Activated T-helper 17 cell treated with anti-CD3 and anti-CD28 coated beads, Interleukin-2, amount 50 U/mL, for 72 hours (primary cell): ENCODE measurements at regions not wholly inside any gene's neighbourhood (a gene's known extent, or its start where the extent isn't known, plus 50 kb on each side); places are given as distances from the start of the nearest gene placed in this dataset.
A peak's percentile ranks its signal among the peaks of the same experiment; 100 is the strongest.

Source experiments
- ATAC-seq: fragments of 150-1000 bp; cut with Tn5 transposase; replicated peaks from 2 replicates; pipeline ENCODE4 v1.10.0; 2021; ENCODE audit warnings: mild to moderate bottlenecking, moderate library complexity
- H3K27ac Mint-ChIP-seq: one replicate; pipeline ENCODE4 v1.8.0; 2022; ENCODE audit warnings: mixed read lengths
- H3K27me3 Mint-ChIP-seq: one replicate; pipeline ENCODE4 v1.8.0; 2022; ENCODE audit warnings: mixed read lengths
- H3K36me3 Mint-ChIP-seq: one replicate; pipeline ENCODE4 v1.8.0; 2022; ENCODE audit warnings: low read depth, mild to moderate bottlenecking, mixed read lengths
- H3K4me1 Mint-ChIP-seq: one replicate; pipeline ENCODE4 v1.8.0; 2022; ENCODE audit warnings: mixed read lengths
- H3K4me3 Mint-ChIP-seq: one replicate; pipeline ENCODE4 v1.8.0; 2022; ENCODE audit warnings: mild to moderate bottlenecking, mixed read lengths
- H3K9me3 Mint-ChIP-seq: one replicate; pipeline ENCODE4 v1.8.0; 2022; ENCODE audit warnings: mixed read lengths

DNA sequence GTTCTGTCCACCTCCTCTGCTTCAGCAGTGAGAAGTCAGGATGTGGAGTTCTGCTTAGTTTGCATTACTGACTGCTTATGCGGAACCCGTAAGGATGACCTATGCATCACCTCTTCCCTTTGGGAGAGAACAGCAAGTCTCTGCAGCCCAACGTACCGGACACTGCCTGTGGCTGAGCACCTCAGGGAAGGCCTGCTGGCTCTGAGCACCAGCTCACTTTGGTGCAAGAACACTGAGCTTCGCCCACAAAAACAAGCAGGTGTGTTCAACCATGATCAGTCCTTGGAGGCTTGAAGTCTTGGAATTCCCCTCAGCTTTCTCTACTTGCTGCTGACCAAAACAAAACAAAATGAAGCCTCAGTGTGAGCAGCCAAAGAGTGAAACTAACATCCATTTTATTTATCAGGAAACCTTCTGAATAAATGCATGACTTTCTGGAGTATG lies 52.7 kb upstream of the NCK2 start:
- Mint-ChIP-seq H3K4me3 (no peak overlapping the region), H3K27ac (no peak overlapping the region), H3K4me1 (no peaks in the 10 kb centered on the region), H3K9me3 (no peaks in the 10 kb centered on the region), H3K36me3 (no peaks in the 10 kb centered on the region), H3K27me3 (no peaks in the 10 kb centered on the region)
- no peak for ATAC-seq

DNA sequence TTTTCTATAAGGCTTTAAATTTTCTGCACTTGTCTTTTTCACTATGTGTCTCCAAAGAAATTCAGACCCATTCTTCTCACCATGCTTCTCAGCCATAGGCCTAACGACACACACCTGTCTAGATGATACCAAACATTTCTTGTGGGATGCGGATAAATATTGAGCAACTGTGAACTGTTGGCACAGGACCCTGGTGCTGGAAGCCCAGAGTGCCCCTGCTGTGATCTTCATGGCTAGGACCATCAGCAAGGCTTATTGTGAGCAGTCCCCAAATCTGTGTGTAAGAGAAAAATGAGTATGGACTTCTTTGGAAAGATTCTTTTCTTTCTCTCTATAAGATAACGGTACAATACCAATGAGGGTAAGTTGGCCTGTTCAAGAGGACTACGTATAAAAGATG lies 54.1 kb upstream of the NCK2 start:
- no peak overlapping the region for H3K27ac Mint-ChIP-seq
- no peak for ATAC-seq
- no peaks in the 10 kb centered on the region for H3K27me3 Mint-ChIP-seq
- no peak overlapping the region for H3K4me3 Mint-ChIP-seq
- H3K9me3 Mint-ChIP-seq = no peaks in the 10 kb centered on the region
- H3K4me1 Mint-ChIP-seq = no peaks in the 10 kb centered on the region
- no peaks in the 10 kb centered on the region for H3K36me3 Mint-ChIP-seq

DNA sequence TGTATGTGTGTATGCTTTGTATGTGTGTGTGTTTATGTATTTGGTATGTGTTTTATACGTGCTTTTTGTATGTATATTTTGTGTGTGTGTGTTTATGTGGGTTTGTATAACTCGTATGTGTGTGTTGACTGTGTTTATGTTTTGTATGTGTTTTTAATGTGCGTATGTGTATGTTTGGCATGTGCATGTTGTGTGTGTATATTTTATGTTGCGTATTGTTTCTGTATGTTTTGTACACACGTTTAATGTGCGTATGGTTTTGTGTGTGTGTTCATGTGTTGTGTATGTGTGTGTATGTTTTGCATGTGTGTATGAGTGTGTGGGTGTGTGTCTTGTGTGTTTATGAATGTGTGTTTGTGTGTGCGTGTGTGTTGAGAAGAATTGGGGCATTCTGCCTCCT lies 55.2 kb upstream of the NCK2 start:
- Mint-ChIP-seq H3K27me3 (no peaks in the 10 kb centered on the region), H3K9me3 (no peaks in the 10 kb centered on the region), H3K27ac (no peak overlapping the region), H3K36me3 (no peaks in the 10 kb centered on the region), H3K4me3 (no peak overlapping the region), H3K4me1 (no peaks in the 10 kb centered on the region)
- ATAC-seq = no peak

DNA sequence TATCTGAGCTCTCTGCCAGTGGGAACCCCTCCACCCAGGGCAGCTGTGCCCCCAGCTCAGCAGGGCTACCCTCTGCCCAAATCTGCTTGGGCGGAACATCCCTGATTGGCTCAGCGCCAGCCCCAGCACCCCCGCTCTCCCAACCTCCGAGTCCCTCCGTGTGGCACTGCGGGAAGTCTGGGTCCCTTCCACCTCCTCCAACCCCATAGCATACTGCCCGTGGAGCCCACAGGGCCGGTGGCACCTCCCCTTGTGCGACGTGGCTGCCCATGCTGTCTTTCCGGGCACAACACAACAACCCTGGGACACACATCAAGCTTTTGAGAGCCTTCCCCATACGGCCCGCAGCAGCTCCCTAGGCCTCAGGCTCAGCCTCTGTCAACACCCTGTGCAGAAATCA lies 55.8 kb upstream of the NCK2 start:
- H3K27me3 Mint-ChIP-seq = no peaks in the 10 kb centered on the region
- H3K36me3 Mint-ChIP-seq = no peaks in the 10 kb centered on the region
- H3K4me3 Mint-ChIP-seq = no peak overlapping the region
- H3K4me1 Mint-ChIP-seq = no peaks in the 10 kb centered on the region
- no peak overlapping the region for H3K27ac Mint-ChIP-seq
- no peak for ATAC-seq
- no peaks in the 10 kb centered on the region for H3K9me3 Mint-ChIP-seq

DNA sequence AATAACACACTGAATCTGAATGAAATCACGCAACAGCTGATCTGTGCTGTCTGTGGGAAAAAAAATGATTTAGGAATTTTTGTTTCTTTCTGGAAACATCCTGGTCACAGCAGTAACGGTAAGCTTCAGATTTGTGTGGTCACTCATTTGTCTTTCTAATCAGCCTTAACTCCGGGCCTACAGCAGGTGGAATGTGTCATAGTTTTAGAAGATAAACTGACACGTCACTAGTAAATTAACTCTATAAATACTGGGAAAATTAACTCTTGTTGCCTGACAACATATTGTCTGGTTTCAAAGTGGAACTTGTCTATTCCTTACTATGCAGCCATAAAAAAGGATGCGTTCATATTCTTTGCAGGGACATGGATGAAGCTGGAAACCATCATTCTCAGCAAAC lies 58.1 kb upstream of the NCK2 start:
- H3K27me3 Mint-ChIP-seq = no peaks in the 10 kb centered on the region
- no peaks in the 10 kb centered on the region for H3K4me1 Mint-ChIP-seq
- ATAC-seq = no peak
- no peak overlapping the region for H3K4me3 Mint-ChIP-seq
- no peaks in the 10 kb centered on the region for H3K9me3 Mint-ChIP-seq
- no peaks in the 10 kb centered on the region for H3K36me3 Mint-ChIP-seq
- no peak overlapping the region for H3K27ac Mint-ChIP-seq

DNA sequence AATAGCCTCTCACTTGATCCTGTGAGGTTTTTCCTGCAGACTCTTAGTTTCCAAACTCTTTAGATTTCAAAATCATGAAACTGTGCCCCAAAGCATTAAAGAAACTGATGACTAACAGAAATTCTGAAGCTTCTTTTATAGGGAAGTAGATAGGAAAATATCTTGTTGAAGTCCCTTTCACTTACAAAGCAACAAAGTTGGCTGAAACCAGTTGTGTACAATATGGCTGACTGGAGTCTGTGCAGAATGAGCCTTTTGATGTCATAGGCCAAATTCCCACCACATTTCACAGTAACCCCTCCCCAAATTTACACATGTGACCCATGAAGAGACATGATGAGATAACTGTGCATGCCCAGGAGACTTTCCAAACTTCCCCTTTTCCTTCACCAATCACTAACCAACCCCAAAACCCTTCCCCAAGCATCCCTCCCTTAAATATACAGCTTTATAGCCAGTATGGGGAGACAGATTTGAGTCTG lies 61.7 kb upstream of the NCK2 start:
- Mint-ChIP-seq H3K27me3 (no peaks in the 10 kb centered on the region), H3K4me3 (no peak overlapping the region), H3K27ac (no peak overlapping the region), H3K4me1 (peaks cover 12% of the 10 kb centered on the region), H3K36me3 (no peaks in the 10 kb centered on the region), H3K9me3 (no peaks in the 10 kb centered on the region)
- ATAC-seq = no peak

DNA sequence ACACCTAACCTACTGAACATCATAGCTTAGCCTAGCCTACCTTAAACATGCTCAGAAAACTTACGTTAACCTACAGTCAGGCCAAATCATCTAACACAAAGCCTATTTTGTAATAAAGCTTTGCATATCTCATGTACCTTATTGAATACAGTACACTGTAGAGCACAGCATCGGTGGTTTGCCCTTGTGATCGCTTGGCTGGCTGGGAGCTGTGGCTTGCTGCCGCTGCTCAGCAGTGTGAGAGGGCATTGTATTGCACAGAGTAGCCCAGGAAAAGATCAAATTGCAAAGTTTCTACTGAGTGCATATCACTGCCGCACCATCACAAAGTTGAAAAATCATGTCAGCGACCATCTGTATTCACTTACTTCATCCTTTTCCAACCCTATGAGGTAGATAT lies 62.3 kb upstream of the NCK2 start:
- H3K27ac Mint-ChIP-seq = no peak overlapping the region
- no peak overlapping the region for H3K4me3 Mint-ChIP-seq
- no peaks in the 10 kb centered on the region for H3K36me3 Mint-ChIP-seq
- no peaks in the 10 kb centered on the region for H3K9me3 Mint-ChIP-seq
- peaks cover 12% of the 10 kb centered on the region for H3K4me1 Mint-ChIP-seq
- ATAC-seq = no peak
- H3K27me3 Mint-ChIP-seq = no peaks in the 10 kb centered on the region

DNA sequence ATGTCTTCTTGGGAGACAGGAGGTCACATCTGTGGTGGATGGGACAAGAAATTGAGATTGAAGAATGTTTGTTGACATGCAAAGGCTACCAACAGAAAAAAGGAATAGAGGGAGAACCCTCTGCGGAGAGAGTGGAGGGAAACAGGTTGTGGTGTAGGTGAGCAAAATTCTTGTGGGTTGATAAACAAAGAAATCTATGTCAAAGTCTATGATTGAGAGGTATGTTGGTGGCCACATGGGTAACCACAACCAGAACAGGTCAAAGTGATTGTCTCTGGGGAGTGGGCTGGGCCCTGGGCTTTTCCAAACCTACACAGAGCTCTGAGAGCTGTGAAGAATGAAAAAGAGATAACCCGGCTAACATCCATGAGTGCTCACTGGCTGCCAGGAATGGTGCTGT lies 62.8 kb upstream of the NCK2 start:
- H3K9me3 Mint-ChIP-seq = no peaks in the 10 kb centered on the region
- no peak overlapping the region for H3K27ac Mint-ChIP-seq
- H3K36me3 Mint-ChIP-seq = no peaks in the 10 kb centered on the region
- no peak for ATAC-seq
- H3K4me1 Mint-ChIP-seq = peaks cover 12% of the 10 kb centered on the region
- H3K27me3 Mint-ChIP-seq = no peaks in the 10 kb centered on the region
- H3K4me3 Mint-ChIP-seq = no peak overlapping the region

DNA sequence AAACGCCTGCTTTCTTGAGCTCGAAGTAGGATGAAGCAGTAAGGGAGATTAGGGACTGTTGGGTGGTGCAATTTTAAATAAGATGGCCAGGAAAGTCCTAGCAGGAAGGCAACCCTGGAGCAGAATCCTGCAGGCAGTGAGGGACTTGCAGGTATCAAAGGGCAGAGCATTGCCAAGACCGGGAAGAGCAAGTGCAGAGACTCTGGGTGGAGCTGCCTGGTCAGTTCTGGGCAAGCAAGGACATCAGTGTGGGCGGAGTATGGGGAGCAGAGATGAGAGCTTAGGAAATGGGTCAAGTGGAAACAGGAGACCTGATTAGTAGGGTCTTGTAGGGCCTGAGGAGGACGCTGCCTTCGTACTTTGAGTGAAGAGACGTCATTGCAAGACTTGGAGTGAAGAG lies 64.4 kb upstream of the NCK2 start:
- Mint-ChIP-seq H3K27me3 (no peaks in the 10 kb centered on the region), H3K9me3 (peaks cover 4% of the 10 kb centered on the region), H3K27ac (no peak overlapping the region), H3K4me3 (no peak overlapping the region), H3K36me3 (no peaks in the 10 kb centered on the region), H3K4me1 (peaks cover 16% of the 10 kb centered on the region)
- no peak for ATAC-seq

DNA sequence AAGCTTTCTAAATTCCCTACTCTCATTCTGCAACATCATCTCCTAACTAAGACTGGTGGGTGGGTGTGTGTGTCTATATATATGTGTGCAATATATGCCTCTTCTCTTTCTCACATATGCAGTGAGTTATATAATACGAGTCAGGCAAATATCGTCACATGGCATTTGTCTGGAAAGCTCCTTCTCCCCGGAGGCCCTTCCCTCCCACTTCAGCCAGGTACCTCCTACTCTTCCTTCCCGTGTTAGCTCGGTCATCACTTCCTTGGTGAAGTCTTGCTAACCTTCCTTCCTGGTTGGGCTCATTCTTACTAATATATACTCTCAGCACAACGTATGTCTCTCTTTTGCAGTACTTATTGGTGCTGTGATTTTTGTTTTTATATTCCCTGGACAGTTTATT lies 66.4 kb upstream of the NCK2 start:
- Mint-ChIP-seq H3K27me3 (no peaks in the 10 kb centered on the region), H3K4me3 (no peak overlapping the region), H3K36me3 (no peaks in the 10 kb centered on the region), H3K27ac (no peak overlapping the region), H3K4me1 (peaks cover 28% of the 10 kb centered on the region), H3K9me3 (peaks cover 4% of the 10 kb centered on the region)
- ATAC-seq = peak; percentile 57

DNA sequence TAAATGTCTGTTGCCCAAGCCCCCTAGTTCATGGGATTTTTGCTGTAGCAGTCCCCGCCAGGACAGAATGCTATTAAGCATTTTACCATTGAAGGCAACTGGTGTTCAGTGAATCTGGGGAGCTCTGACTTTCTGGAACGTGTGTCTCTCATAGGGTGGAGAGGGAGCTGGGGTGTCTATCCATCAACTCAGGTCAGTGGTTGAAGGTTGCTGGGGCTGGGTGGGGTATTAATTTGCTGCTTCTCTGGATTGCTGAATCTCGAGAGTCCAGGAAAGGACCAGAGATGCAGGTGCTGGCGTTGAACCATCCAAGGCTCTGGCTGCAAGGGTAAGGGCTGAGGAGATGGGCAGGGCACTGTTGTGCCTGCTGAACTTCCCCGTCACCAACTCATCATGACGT lies 66.8 kb upstream of the NCK2 start:
- Mint-ChIP-seq H3K27me3 (no peaks in the 10 kb centered on the region), H3K4me1 (peaks cover 28% of the 10 kb centered on the region), H3K36me3 (no peaks in the 10 kb centered on the region), H3K9me3 (peaks cover 4% of the 10 kb centered on the region), H3K27ac (no peak overlapping the region), H3K4me3 (no peak overlapping the region)
- no peak for ATAC-seq

DNA sequence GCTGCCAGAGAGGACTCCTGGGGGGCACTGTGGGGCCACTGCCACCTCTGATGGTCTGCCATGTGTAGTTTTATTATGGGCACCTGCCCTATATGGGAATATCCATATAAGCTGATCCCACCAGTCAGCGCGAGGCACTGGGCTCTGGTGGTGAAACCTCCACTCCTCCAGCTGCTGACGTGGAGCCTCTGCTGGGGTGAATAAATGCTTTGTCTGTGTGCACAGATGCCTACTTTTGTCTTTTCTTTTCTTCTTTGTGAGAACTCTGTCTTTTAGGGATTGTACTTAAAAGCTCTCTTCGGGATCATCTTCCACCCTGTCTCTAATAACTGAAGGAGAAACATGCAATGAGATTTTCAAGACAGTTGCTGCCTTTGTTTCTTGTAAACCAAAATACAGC lies 68.9 kb upstream of the NCK2 start:
- ATAC-seq = no peak
- Mint-ChIP-seq H3K9me3 (peaks cover 4% of the 10 kb centered on the region), H3K27ac (peak overlapping the region; percentile 61), H3K4me3 (peak overlapping the region; percentile 41), H3K36me3 (no peaks in the 10 kb centered on the region), H3K27me3 (no peaks in the 10 kb centered on the region), H3K4me1 (peaks cover 28% of the 10 kb centered on the region)

DNA sequence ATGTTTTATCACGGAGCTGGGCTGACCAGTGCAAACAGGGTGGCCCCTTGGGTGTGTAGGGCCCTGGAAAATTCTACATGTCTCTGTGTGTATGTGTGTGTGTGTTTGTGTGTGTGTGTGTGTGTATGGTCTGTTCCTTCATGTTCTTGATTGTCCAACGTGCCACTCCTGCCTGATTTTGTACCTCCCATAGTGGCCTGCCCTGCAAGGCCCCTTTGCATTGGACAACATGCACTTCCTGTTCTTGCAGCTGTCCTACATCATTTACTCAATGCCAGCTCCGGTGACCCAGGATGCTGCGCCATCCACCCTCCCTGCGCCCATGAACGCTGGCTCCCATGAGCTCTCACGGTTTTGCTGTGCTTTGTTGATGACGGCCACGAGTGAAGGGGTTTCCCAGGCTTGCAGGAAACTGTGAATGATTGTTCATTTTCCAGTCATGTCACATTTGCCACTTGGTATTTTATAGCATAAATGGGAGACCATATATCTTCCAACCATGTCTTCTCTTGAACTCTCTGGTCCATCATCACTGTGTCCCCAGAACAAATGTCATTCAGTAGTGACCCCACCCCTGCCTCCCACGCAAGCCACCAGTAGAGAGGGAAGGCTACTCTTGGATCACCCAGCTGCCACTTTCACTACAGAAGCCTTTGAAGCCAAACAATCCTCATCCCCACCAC lies 69.7 kb upstream of the NCK2 start:
- Mint-ChIP-seq H3K9me3 (peaks cover 4% of the 10 kb centered on the region), H3K4me1 (peaks cover 24% of the 10 kb centered on the region), H3K36me3 (no peaks in the 10 kb centered on the region), H3K27ac (peak overlapping the region; percentile 61), H3K27me3 (no peaks in the 10 kb centered on the region), H3K4me3 (peak overlapping the region; percentile 41)
- peak; percentile 87 for ATAC-seq

DNA sequence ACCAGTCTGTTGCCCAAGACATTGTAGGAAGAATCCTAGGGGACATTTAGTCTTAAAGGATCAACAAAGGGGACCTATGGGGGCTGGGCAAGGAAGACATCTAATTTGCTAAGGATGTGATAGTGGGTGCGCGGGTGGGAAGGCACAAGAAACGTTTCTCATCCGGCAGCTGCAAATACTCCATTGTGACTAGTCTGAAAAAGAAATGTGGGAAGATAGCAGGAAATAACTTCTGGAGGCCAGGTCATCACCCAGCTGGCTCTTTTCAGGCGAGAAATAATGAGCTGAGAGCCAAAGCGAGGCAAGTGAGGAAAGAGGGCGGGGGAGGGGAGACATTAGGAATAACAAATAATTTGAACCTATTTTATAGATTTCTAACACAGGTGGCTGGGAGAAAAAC lies 70.3 kb upstream of the NCK2 start:
- Mint-ChIP-seq H3K4me3 (peak overlapping the region; percentile 41), H3K27ac (peak overlapping the region; percentile 61), H3K36me3 (no peaks in the 10 kb centered on the region)

DNA sequence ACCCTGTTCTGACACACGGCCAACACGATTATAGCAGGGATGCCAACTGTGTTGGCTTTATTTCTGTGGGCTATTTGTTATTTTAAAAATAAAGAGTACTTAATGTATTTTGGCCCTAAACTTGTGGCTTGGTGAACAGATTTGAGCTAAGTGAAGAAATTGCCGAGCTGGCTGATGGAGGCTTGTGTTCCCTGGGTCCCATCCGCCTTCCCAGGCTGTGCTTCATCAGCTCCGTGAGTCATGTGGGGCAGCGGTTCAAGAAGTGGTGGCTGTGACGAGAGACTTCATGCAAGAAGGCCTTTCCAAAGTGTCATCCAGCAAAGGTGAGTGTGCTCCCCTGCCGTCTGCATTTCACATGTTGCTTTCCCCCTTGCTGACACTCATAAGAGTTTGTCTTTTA lies 73.6 kb upstream of the NCK2 start:
- H3K27me3 Mint-ChIP-seq = no peaks in the 10 kb centered on the region

More for the DNA sequence above, 70.3 kb upstream of the NCK2 start:
- peaks cover 4% of the 10 kb centered on the region for H3K9me3 Mint-ChIP-seq
- ATAC-seq = no peak
- peaks cover 23% of the 10 kb centered on the region for H3K4me1 Mint-ChIP-seq
- H3K27me3 Mint-ChIP-seq = no peaks in the 10 kb centered on the region

More for the DNA sequence above, 73.6 kb upstream of the NCK2 start:
- Mint-ChIP-seq H3K4me3 (no peak overlapping the region), H3K27ac (no peak overlapping the region), H3K9me3 (peaks cover 14% of the 10 kb centered on the region), H3K4me1 (peaks cover 16% of the 10 kb centered on the region), H3K36me3 (no peaks in the 10 kb centered on the region)
- ATAC-seq = no peak
